ENCODE measurements at regions not wholly inside any gene's neighbourhood (a gene's known extent, or its start where the extent isn't known, plus 50 kb on each side); places are given as distances from the start of the nearest gene placed in this dataset.

GRCh38 chr12:39240587-39240986, 202.3 kb downstream of the KIF21A start:
- Mint-ChIP-seq H3K4me1 (ENCODE audit: low read depth) (no peaks in the 10 kb centered on the region), H3K27ac (no peak overlapping the region), H3K36me3 (no peaks in the 10 kb centered on the region), H3K27me3 (peaks cover 3% of the 10 kb centered on the region), H3K9me3 (no peaks in the 10 kb centered on the region), H3K4me3 (no peak overlapping the region)
- intact Hi-C loops (cut with micrococcal nuclease): no loop called here
- ChIA-PET POLR2A (no interaction called here), CTCF (no interaction called here)
- no peak for DNase-seq

- no peaks in the 10 kb centered on the region for H3K4me1 Mint-ChIP-seq (ENCODE audit: low read depth)
Measured at GRCh38 chr12:39239490-39240486, 203.1 kb downstream of the KIF21A start.

DNA sequence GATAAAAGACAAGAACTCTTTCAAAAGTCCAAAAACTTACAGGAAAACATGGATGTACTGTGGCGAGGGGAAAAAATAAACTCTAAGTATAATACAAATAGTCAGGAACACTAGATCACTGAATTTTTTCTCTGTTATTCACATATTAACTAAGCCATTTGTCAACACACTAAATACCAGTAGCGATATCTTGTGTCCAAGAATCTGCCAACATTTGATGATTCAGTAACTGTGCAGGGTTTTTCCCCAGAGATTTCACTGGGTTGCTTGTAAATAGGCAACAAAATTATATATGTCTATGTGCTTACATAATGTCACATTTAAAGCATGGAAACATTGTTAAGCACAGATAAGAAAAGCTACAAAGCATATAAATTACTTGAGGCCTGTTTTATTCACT, 205.9 kb downstream of the KIF21A start:
- Mint-ChIP-seq H3K27me3 (no peaks in the 10 kb centered on the region), H3K9me3 (no peaks in the 10 kb centered on the region), H3K4me3 (no peak overlapping the region), H3K4me1 (ENCODE audit: low read depth) (no peaks in the 10 kb centered on the region), H3K27ac (no peak overlapping the region), H3K36me3 (no peaks in the 10 kb centered on the region)
- no peak for DNase-seq
- ChIA-PET CTCF (no interaction called here), POLR2A (no interaction called here)
- intact Hi-C loops (cut with micrococcal nuclease): no loop called here

More at GRCh38 chr12:39239490-39240486, 203.1 kb downstream of the KIF21A start:
- no peak for DNase-seq
- H3K27ac Mint-ChIP-seq: no peak overlapping the region
- intact Hi-C loops (cut with micrococcal nuclease): no loop called here
- no peaks in the 10 kb centered on the region for H3K9me3 Mint-ChIP-seq
- no peak overlapping the region for H3K4me3 Mint-ChIP-seq
- ChIA-PET POLR2A (no interaction called here), CTCF (interaction anchor here (1.4 kb wide), 1 partner anchor 34 kb away, joined by 3 read pairs; no protein-coding TSS in a partner anchor)
- peaks cover 2% of the 10 kb centered on the region for H3K27me3 Mint-ChIP-seq
- no peaks in the 10 kb centered on the region for H3K36me3 Mint-ChIP-seq

GRCh38 chr12:39235990-39236767, 206.7 kb downstream of the KIF21A start:
- Mint-ChIP-seq H3K36me3 (no peaks in the 10 kb centered on the region), H3K27ac (no peak overlapping the region), H3K27me3 (no peaks in the 10 kb centered on the region), H3K4me1 (ENCODE audit: low read depth) (no peaks in the 10 kb centered on the region), H3K9me3 (no peaks in the 10 kb centered on the region), H3K4me3 (no peak overlapping the region)
- CTCF ChIA-PET: interaction anchor here (0.6 kb wide), 1 partner anchor 18 kb away, joined by 3 read pairs; no protein-coding TSS in a partner anchor
- intact Hi-C loops (cut with micrococcal nuclease): no loop called here
- DNase-seq: no peak
- POLR2A ChIA-PET: no interaction called here

- CTCF ChIA-PET: no interaction called here
Measured at GRCh38 chr12:39230086-39230485, 212.8 kb downstream of the KIF21A start.

GRCh38 chr12:39227218-39227617, 215.7 kb downstream of the KIF21A start:
- intact Hi-C loops (cut with micrococcal nuclease): no loop called here
- POLR2A ChIA-PET: no interaction called here
- H3K36me3 Mint-ChIP-seq: no peaks in the 10 kb centered on the region
- no peak for DNase-seq
- no peak overlapping the region for H3K4me3 Mint-ChIP-seq
- H3K27me3 Mint-ChIP-seq: no peaks in the 10 kb centered on the region
- H3K27ac Mint-ChIP-seq: no peak overlapping the region
- no peaks in the 10 kb centered on the region for H3K4me1 Mint-ChIP-seq (ENCODE audit: low read depth)
- H3K9me3 Mint-ChIP-seq: peaks cover 5% of the 10 kb centered on the region
- CTCF ChIA-PET: no interaction called here

More at GRCh38 chr12:39230086-39230485, 212.8 kb downstream of the KIF21A start:
- Mint-ChIP-seq H3K36me3 (no peaks in the 10 kb centered on the region), H3K4me3 (no peak overlapping the region), H3K27me3 (no peaks in the 10 kb centered on the region), H3K9me3 (no peaks in the 10 kb centered on the region), H3K27ac (no peak overlapping the region), H3K4me1 (ENCODE audit: low read depth) (no peaks in the 10 kb centered on the region)
- no peak for DNase-seq
- POLR2A ChIA-PET: no interaction called here
- intact Hi-C loops (cut with micrococcal nuclease): no loop called here

- no peak overlapping the region for H3K4me3 Mint-ChIP-seq
- H3K4me1 Mint-ChIP-seq (ENCODE audit: low read depth): no peaks in the 10 kb centered on the region
- no peak overlapping the region for H3K27ac Mint-ChIP-seq
- CTCF ChIA-PET: no interaction called here
- H3K36me3 Mint-ChIP-seq: no peaks in the 10 kb centered on the region
- no peaks in the 10 kb centered on the region for H3K27me3 Mint-ChIP-seq
- POLR2A ChIA-PET: no interaction called here
- intact Hi-C loops (cut with micrococcal nuclease): no loop called here
- H3K9me3 Mint-ChIP-seq: peaks cover 5% of the 10 kb centered on the region
- no peak for DNase-seq
Measured at GRCh38 chr12:39224971-39225370, 217.9 kb downstream of the KIF21A start.

DNA sequence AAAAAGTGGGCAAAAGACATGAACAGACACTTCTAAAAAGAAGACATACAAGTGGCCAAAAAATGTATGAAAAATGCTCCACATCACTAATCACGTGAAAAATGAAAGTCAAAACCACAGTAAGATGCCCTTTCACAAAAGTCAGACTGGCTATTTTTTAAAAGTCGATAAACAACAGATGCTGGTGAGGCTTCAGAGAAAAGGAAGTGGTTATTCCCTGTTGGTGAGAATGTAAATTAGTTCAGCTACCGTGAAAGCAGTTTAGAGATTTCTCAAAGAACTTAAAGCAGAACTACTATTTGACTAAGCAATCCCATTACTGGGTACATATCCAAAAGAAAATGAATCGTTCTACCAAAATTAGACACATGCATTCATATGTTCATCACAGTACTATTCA, 237.0 kb downstream of the KIF21A start:
- Mint-ChIP-seq H3K4me3 (no peak overlapping the region), H3K4me1 (ENCODE audit: low read depth) (no peaks in the 10 kb centered on the region), H3K9me3 (peaks cover 5% of the 10 kb centered on the region), H3K27ac (no peak overlapping the region), H3K27me3 (peaks cover 3% of the 10 kb centered on the region), H3K36me3 (no peaks in the 10 kb centered on the region)
- POLR2A ChIA-PET: no interaction called here
- CTCF ChIA-PET: interaction anchor here (0.7 kb wide), 1 partner anchor 67 kb away, joined by 3 read pairs; no protein-coding TSS in a partner anchor
- intact Hi-C loops (cut with micrococcal nuclease): no loop called here
- no peak for DNase-seq

GRCh38 chr12:39199351-39199750, 243.6 kb downstream of the KIF21A start:
- no peak overlapping the region for H3K4me3 Mint-ChIP-seq
- peaks cover 2% of the 10 kb centered on the region for H3K27me3 Mint-ChIP-seq
- no peaks in the 10 kb centered on the region for H3K4me1 Mint-ChIP-seq (ENCODE audit: low read depth)
- no peak overlapping the region for H3K27ac Mint-ChIP-seq
- peaks cover 3% of the 10 kb centered on the region for H3K9me3 Mint-ChIP-seq
- ChIA-PET POLR2A (no interaction called here), CTCF (no interaction called here)
- intact Hi-C loops (cut with micrococcal nuclease): no loop called here
- H3K36me3 Mint-ChIP-seq: no peaks in the 10 kb centered on the region
- no peak for DNase-seq

DNA sequence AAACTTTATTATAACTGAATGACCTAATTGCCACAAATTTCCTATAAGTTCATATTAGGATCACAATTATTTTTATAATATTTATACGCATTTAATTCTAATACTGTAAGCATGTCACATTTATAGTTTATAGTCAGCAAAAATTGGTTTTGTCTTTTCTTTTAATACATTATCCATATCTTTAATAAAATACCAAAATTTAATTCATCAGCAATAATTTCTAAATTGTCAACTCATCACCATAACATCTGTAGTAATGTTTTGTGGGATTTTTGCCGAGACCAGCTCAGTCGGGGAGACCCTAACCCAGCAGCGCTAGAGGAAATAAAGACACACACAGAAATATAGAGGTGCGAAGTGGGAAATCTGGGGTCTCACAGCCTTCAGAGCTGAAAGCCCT, 254.2 kb downstream of the KIF21A start:
- H3K36me3 Mint-ChIP-seq: no peaks in the 10 kb centered on the region
- H3K4me3 Mint-ChIP-seq: no peak overlapping the region
- H3K4me1 Mint-ChIP-seq (ENCODE audit: low read depth): no peaks in the 10 kb centered on the region
- no peak for DNase-seq
- CTCF ChIA-PET: no interaction called here
- no peak overlapping the region for H3K27ac Mint-ChIP-seq
- H3K9me3 Mint-ChIP-seq: no peaks in the 10 kb centered on the region
- no peaks in the 10 kb centered on the region for H3K27me3 Mint-ChIP-seq
- POLR2A ChIA-PET: no interaction called here
- intact Hi-C loops (cut with micrococcal nuclease): no loop called here

DNA sequence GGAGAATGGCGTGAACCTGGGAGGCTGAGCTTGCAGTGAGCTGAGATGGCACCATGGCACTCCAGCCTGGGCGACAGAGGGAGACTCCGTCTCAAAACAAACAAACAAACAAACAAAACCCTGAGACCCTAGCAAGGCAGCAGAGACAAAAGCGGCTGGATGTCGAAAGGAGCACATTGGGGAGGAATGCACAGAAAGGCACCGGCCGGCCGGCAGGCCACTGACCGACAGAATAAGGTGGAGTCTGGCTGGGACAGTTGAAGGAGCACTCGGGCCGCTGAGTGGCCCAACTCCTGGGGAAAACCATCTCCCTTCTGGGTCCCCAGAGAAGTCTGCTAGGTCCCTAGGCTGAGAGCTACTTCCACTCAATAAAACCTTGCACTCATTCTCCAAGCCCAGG, 256.2 kb downstream of the KIF21A start:
- no peak overlapping the region for H3K4me3 Mint-ChIP-seq
- intact Hi-C loops (cut with micrococcal nuclease): no loop called here
- no peak overlapping the region for H3K27ac Mint-ChIP-seq
- no peaks in the 10 kb centered on the region for H3K4me1 Mint-ChIP-seq (ENCODE audit: low read depth)
- ChIA-PET POLR2A (no interaction called here), CTCF (no interaction called here)
- no peaks in the 10 kb centered on the region for H3K9me3 Mint-ChIP-seq
- H3K36me3 Mint-ChIP-seq: no peaks in the 10 kb centered on the region
- no peaks in the 10 kb centered on the region for H3K27me3 Mint-ChIP-seq
- DNase-seq: no peak

DNA sequence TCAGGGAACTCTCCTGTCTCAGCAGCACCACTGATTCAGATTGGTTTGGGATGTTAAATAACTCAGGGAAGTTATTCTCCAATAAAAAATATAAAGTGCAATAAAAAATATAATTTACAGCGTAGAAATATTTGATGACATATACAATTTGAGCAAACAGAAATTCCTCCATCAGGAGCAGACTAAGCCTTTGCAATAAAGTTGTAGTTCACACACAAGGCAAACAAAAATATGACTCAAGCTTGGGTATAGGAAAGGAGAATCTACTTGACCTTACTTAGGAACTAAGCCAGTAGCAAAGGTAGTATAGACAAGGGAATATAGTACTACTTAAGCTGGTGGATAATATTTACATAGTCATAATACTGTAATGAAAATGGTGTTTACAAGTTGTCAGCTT, 264.1 kb downstream of the KIF21A start:
- no peak for DNase-seq
- Mint-ChIP-seq H3K4me3 (no peak overlapping the region), H3K36me3 (no peaks in the 10 kb centered on the region), H3K27me3 (no peaks in the 10 kb centered on the region), H3K9me3 (no peaks in the 10 kb centered on the region), H3K27ac (no peak overlapping the region), H3K4me1 (ENCODE audit: low read depth) (no peaks in the 10 kb centered on the region)
- ChIA-PET POLR2A (no interaction called here), CTCF (no interaction called here)
- intact Hi-C loops (cut with micrococcal nuclease): no loop called here

Data from activated CD4-positive, alpha-beta memory T cell treated with anti-CD3 and anti-CD28 coated beads for 36 hours (primary cell).